ENCODE measurements at regions not wholly inside any gene's neighbourhood (a gene's known extent, or its start where the extent isn't known, plus 50 kb on each side); places are given as distances from the start of the nearest gene placed in this dataset.

- Histone ChIP-seq H2AFZ (ENCODE audit: low read length) (no peak overlapping the region), H2BK120ac (ENCODE audit: low read depth, low read length) (no peak overlapping the region), H2AK5ac (ENCODE audit: low read depth, low read length) (no peak overlapping the region), H2BK15ac (ENCODE audit: low read length) (no peak overlapping the region), H3K23ac (ENCODE audit: low read depth, low read length, poor library complexity) (no peak overlapping the region), H3K79me1 (ENCODE audit: low read depth, low read length) (no peaks in the 10 kb centered on the region), H3K27me3 (ENCODE audit: control insufficient read depth in 3 of 3, insufficient read depth in 3 of 3, low read depth in 1 of 3, low read length in 3 of 3) (no peaks in the 10 kb centered on the region), H3K4me1 (ENCODE audit: control insufficient read depth in 2 of 2, insufficient read depth in 1 of 2, low read depth in 1 of 2, low read length in 2 of 2) (no peaks in the 10 kb centered on the region), H3K4me3 (ENCODE audit: low read length in 2 of 2) (no peak overlapping the region), H3K4me2 (ENCODE audit: insufficient read depth, low read length, poor library complexity, severe bottlenecking) (no peak overlapping the region), H4K8ac (ENCODE audit: low read depth, low read length) (no peak overlapping the region), H3K18ac (ENCODE audit: low read length) (no peak overlapping the region), H2BK5ac (ENCODE audit: low read length) (no peak overlapping the region), H3K9me3 (replicated peaks in 1 of 2; ENCODE audit: control insufficient read depth in 2 of 2, insufficient read depth in 1 of 2, low read depth in 1 of 2, low read length in 2 of 2) (no peaks in the 10 kb centered on the region), H3K36me3 (replicated peaks in 1 of 2; ENCODE audit: control insufficient read depth in 2 of 2, insufficient read depth in 2 of 2, low read length in 2 of 2) (no peaks in the 10 kb centered on the region), H3K9ac (ENCODE audit: low read depth, low read length, poor library complexity) (no peak overlapping the region), H3K4ac (ENCODE audit: low read length) (no peak overlapping the region), H4K91ac (ENCODE audit: low read depth, low read length, poor library complexity) (no peak overlapping the region), H3K14ac (ENCODE audit: low read length) (no peak overlapping the region), H3K27ac (replicated peaks; ENCODE audit: low read length) (no peak overlapping the region), H2BK12ac (ENCODE audit: low read length) (no peak overlapping the region)
- no CpG with 5 or more reads among the region's 2 CpGs for WGBS, 2 donors (ENCODE audit: extremely low coverage in 2 of 2, insufficient read length in 2 of 2, insufficient replicate concordance in 1 of 2)
- no peak for DNase-seq (ENCODE audit: low spot score)
These were observed 265.9 kb downstream of the EFHB start for GRCh38 chr3:19668163-19668562.

GRCh38 chr3:19662486-19662885, 271.5 kb downstream of the EFHB start:
- Histone ChIP-seq H2BK15ac (ENCODE audit: low read length) (no peak overlapping the region), H2AK5ac (ENCODE audit: low read depth, low read length) (no peak overlapping the region), H3K23ac (ENCODE audit: low read depth, low read length, poor library complexity) (no peak overlapping the region), H3K9ac (ENCODE audit: low read depth, low read length, poor library complexity) (no peak overlapping the region), H3K27ac (replicated peaks; ENCODE audit: low read length) (no peak overlapping the region), H2BK12ac (ENCODE audit: low read length) (no peak overlapping the region), H3K79me1 (ENCODE audit: low read depth, low read length) (no peaks in the 10 kb centered on the region), H4K91ac (ENCODE audit: low read depth, low read length, poor library complexity) (no peak overlapping the region), H4K8ac (ENCODE audit: low read depth, low read length) (no peak overlapping the region), H3K14ac (ENCODE audit: low read length) (no peak overlapping the region), H3K9me3 (replicated peaks in 1 of 2; ENCODE audit: control insufficient read depth in 2 of 2, insufficient read depth in 1 of 2, low read depth in 1 of 2, low read length in 2 of 2) (no peaks in the 10 kb centered on the region), H3K4ac (ENCODE audit: low read length) (no peak overlapping the region), H3K4me1 (ENCODE audit: control insufficient read depth in 2 of 2, insufficient read depth in 1 of 2, low read depth in 1 of 2, low read length in 2 of 2) (no peaks in the 10 kb centered on the region), H3K4me3 (ENCODE audit: low read length in 2 of 2) (no peak overlapping the region), H3K36me3 (replicated peaks in 1 of 2; ENCODE audit: control insufficient read depth in 2 of 2, insufficient read depth in 2 of 2, low read length in 2 of 2) (no peaks in the 10 kb centered on the region), H3K18ac (ENCODE audit: low read length) (no peak overlapping the region), H2BK120ac (ENCODE audit: low read depth, low read length) (no peak overlapping the region), H3K4me2 (ENCODE audit: insufficient read depth, low read length, poor library complexity, severe bottlenecking) (no peak overlapping the region), H2BK5ac (ENCODE audit: low read length) (no peak overlapping the region), H3K27me3 (ENCODE audit: control insufficient read depth in 3 of 3, insufficient read depth in 3 of 3, low read depth in 1 of 3, low read length in 3 of 3) (no peaks in the 10 kb centered on the region), H2AFZ (ENCODE audit: low read length) (no peak overlapping the region)
- WGBS, 2 donors (ENCODE audit: extremely low coverage in 2 of 2, insufficient read length in 2 of 2, insufficient replicate concordance in 1 of 2), result no CpG with 5 or more reads among the region's 6 CpGs
- no peak for DNase-seq (ENCODE audit: low spot score)

GRCh38 chr3:19652336-19652735, 281.7 kb downstream of the EFHB start:
- H3K18ac ChIP-seq (ENCODE audit: low read length), result no peak overlapping the region
- no peak overlapping the region for H4K91ac ChIP-seq (ENCODE audit: low read depth, low read length, poor library complexity)
- no peak overlapping the region for H2BK120ac ChIP-seq (ENCODE audit: low read depth, low read length)
- H3K27ac ChIP-seq (replicated peaks; ENCODE audit: low read length), result no peak overlapping the region
- DNase-seq (ENCODE audit: low spot score), result no peak
- H2AFZ ChIP-seq (ENCODE audit: low read length), result no peak overlapping the region
- H3K9ac ChIP-seq (ENCODE audit: low read depth, low read length, poor library complexity), result no peak overlapping the region
- H2BK12ac ChIP-seq (ENCODE audit: low read length), result no peak overlapping the region
- peaks cover 0 to 1% of the 10 kb centered on the region in 2 donors for H3K4me1 ChIP-seq (ENCODE audit: control insufficient read depth in 2 of 2, insufficient read depth in 1 of 2, low read depth in 1 of 2, low read length in 2 of 2)
- H3K79me1 ChIP-seq (ENCODE audit: low read depth, low read length), result no peaks in the 10 kb centered on the region
- H3K14ac ChIP-seq (ENCODE audit: low read length), result no peak overlapping the region
- no peak overlapping the region for H3K4me3 ChIP-seq (ENCODE audit: low read length in 2 of 2)
- no peak overlapping the region for H2BK15ac ChIP-seq (ENCODE audit: low read length)
- H2BK5ac ChIP-seq (ENCODE audit: low read length), result no peak overlapping the region
- H3K27me3 ChIP-seq (ENCODE audit: control insufficient read depth in 3 of 3, insufficient read depth in 3 of 3, low read depth in 1 of 3, low read length in 3 of 3), result no peaks in the 10 kb centered on the region
- H3K4me2 ChIP-seq (ENCODE audit: insufficient read depth, low read length, poor library complexity, severe bottlenecking), result no peak overlapping the region
- no peak overlapping the region for H2AK5ac ChIP-seq (ENCODE audit: low read depth, low read length)
- no peak overlapping the region for H3K23ac ChIP-seq (ENCODE audit: low read depth, low read length, poor library complexity)
- no peaks in the 10 kb centered on the region for H3K36me3 ChIP-seq (replicated peaks in 1 of 2; ENCODE audit: control insufficient read depth in 2 of 2, insufficient read depth in 2 of 2, low read length in 2 of 2)
- H4K8ac ChIP-seq (ENCODE audit: low read depth, low read length), result no peak overlapping the region
- no peaks in the 10 kb centered on the region for H3K9me3 ChIP-seq (replicated peaks in 1 of 2; ENCODE audit: control insufficient read depth in 2 of 2, insufficient read depth in 1 of 2, low read depth in 1 of 2, low read length in 2 of 2)
- no peak overlapping the region for H3K4ac ChIP-seq (ENCODE audit: low read length)

DNA sequence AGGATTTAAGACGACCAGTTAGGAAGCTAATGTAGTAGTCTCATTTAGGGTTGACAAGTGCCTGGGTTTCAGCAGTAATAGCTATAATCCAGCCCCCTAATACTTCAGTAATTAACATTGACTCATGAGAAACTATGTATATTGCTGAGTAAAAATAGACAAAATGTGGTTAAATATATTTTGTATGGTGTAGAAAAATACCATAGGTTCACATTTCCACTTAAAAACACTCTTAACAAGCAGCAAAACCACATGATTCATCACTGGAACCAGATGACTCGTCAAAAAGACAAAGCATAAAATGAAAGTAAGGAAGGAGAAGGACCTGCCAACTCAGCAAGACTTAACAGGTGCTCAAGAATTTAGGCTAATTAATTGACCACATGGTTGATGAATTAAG, 288.9 kb downstream of the EFHB start:
- no peaks in the 10 kb centered on the region for H3K4me1 ChIP-seq (ENCODE audit: control insufficient read depth in 2 of 2, insufficient read depth in 1 of 2, low read depth in 1 of 2, low read length in 2 of 2)

More for the DNA sequence above, 288.9 kb downstream of the EFHB start:
- no peak overlapping the region for H3K27ac ChIP-seq (replicated peaks; ENCODE audit: low read length)
- no peaks in the 10 kb centered on the region for H3K79me1 ChIP-seq (ENCODE audit: low read depth, low read length)
- H2BK120ac ChIP-seq (ENCODE audit: low read depth, low read length), result no peak overlapping the region
- H3K9ac ChIP-seq (ENCODE audit: low read depth, low read length, poor library complexity), result no peak overlapping the region
- H3K36me3 ChIP-seq (replicated peaks in 1 of 2; ENCODE audit: control insufficient read depth in 2 of 2, insufficient read depth in 2 of 2, low read length in 2 of 2), result no peaks in the 10 kb centered on the region
- H2BK15ac ChIP-seq (ENCODE audit: low read length), result no peak overlapping the region
- H3K18ac ChIP-seq (ENCODE audit: low read length), result no peak overlapping the region
- H3K23ac ChIP-seq (ENCODE audit: low read depth, low read length, poor library complexity), result no peak overlapping the region
- no peak overlapping the region for H2BK5ac ChIP-seq (ENCODE audit: low read length)
- DNase-seq (ENCODE audit: low spot score), result no peak
- no peaks in the 10 kb centered on the region for H3K9me3 ChIP-seq (replicated peaks in 1 of 2; ENCODE audit: control insufficient read depth in 2 of 2, insufficient read depth in 1 of 2, low read depth in 1 of 2, low read length in 2 of 2)
- no peak overlapping the region for H2AFZ ChIP-seq (ENCODE audit: low read length)
- no peak overlapping the region for H3K14ac ChIP-seq (ENCODE audit: low read length)
- H3K4me2 ChIP-seq (ENCODE audit: insufficient read depth, low read length, poor library complexity, severe bottlenecking), result no peak overlapping the region
- H3K27me3 ChIP-seq (ENCODE audit: control insufficient read depth in 3 of 3, insufficient read depth in 3 of 3, low read depth in 1 of 3, low read length in 3 of 3), result no peaks in the 10 kb centered on the region
- H3K4ac ChIP-seq (ENCODE audit: low read length), result no peak overlapping the region
- no peak overlapping the region for H2AK5ac ChIP-seq (ENCODE audit: low read depth, low read length)
- no peak overlapping the region for H2BK12ac ChIP-seq (ENCODE audit: low read length)
- H4K8ac ChIP-seq (ENCODE audit: low read depth, low read length), result no peak overlapping the region
- no peak overlapping the region for H3K4me3 ChIP-seq (ENCODE audit: low read length in 2 of 2)
- WGBS, 2 donors (ENCODE audit: extremely low coverage in 2 of 2, insufficient read length in 2 of 2, insufficient replicate concordance in 1 of 2), result no CpG with 5 or more reads among the region's 2 CpGs
- H4K91ac ChIP-seq (ENCODE audit: low read depth, low read length, poor library complexity), result no peak overlapping the region
